ENCODE measurements at regions not wholly inside any gene's neighbourhood (a gene's known extent, or its start where the extent isn't known, plus 50 kb on each side); places are given as distances from the start of the nearest gene placed in this dataset.

DNA sequence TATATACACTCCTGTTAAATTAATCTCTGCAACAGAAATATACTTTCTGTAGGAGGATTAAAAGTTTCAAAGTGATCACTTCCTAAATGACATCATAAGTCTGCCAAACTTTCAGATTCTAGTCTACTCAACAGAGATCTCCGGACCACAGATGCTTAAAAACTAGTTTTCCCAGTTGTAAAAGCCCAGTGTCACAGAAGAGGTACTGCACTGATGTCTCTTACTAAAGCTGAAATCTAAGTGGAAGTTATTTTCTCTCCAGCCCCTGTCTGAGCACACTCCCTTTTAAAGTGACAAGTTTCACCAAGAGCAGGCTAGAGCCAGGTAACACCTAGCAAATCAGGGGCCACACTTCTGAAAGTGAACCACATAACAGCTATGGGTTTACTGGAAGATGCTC lies 71.6 kb upstream of the DST start:
- ChIA-PET CTCF (interaction anchor here (0.7 kb wide), 1 partner anchor 90 kb away, joined by 3 read pairs; no protein-coding TSS in a partner anchor), POLR2A (ENCODE audit: low non-redundant PET) (no interaction called here)
- H3K36me3 ChIP-seq (ENCODE audit: insufficient read depth, low read length, poor library complexity, severe bottlenecking): no peaks in the 10 kb centered on the region
- H3K4me1 ChIP-seq (ENCODE audit: insufficient read depth, low read length, poor library complexity, severe bottlenecking): peaks cover 40% of the 10 kb centered on the region
- H3K27ac ChIP-seq (ENCODE audit: low read depth, low read length, poor library complexity, severe bottlenecking): peak overlapping the region; percentile 23
- H3K9me3 ChIP-seq (ENCODE audit: low read depth, low read length, poor library complexity, severe bottlenecking): no peaks in the 10 kb centered on the region
- TF ChIP-seq EZH2 (IDR thresholded peaks at IDR 0.05; ENCODE audit: borderline replicate concordance, low read depth, low read length, poor library complexity, severe bottlenecking): no peak
- TF ChIP-seq, protein P1, sequence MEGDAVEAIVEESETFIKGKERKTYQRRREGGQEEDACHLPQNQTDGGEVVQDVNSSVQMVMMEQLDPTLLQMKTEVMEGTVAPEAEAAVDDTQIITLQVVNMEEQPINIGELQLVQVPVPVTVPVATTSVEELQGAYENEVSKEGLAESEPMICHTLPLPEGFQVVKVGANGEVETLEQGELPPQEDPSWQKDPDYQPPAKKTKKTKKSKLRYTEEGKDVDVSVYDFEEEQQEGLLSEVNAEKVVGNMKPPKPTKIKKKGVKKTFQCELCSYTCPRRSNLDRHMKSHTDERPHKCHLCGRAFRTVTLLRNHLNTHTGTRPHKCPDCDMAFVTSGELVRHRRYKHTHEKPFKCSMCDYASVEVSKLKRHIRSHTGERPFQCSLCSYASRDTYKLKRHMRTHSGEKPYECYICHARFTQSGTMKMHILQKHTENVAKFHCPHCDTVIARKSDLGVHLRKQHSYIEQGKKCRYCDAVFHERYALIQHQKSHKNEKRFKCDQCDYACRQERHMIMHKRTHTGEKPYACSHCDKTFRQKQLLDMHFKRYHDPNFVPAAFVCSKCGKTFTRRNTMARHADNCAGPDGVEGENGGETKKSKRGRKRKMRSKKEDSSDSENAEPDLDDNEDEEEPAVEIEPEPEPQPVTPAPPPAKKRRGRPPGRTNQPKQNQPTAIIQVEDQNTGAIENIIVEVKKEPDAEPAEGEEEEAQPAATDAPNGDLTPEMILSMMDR (conservative IDR thresholded peaks at IDR 0.05; ENCODE audit: low read depth, low read length): no peak
- intact Hi-C loops (cut with micrococcal nuclease; ENCODE audit: unreplicated experiment): loop anchor here (5.0 to 10.0 kb wide), 2 partner anchors 311 to 603 kb away; partner anchors contain the start of gene PRIM2
- H3K4me3 ChIP-seq (ENCODE audit: low read depth, low read length, poor library complexity, severe bottlenecking): no peak overlapping the region
- H3K27me3 ChIP-seq (replicated peaks; ENCODE audit: insufficient read depth, low read depth, low read length, poor library complexity): no peaks in the 10 kb centered on the region
- BruUV-seq (replicated peaks): no TSS peak
- peak; percentile 56 for DNase-seq (ENCODE audit: low spot score)

DNA sequence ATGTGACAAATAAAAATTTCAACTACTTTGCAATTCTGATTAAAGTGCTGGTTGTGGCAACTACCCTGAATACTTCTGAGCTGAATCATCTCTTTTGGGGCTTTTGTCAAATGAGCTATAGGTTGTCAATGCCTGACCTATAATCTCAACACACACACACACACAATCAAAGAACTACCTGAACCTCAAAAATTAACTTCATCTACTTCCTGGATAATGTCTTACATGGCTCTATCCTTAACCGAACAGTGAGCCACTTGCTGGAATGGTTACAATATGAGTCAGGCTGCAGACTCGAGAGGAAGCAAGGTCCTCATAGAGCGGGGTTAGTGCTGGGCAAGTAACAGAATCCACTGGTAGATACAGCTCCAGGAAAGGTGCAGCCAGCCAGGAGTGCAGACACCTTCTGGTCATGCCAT lies 70.6 kb upstream of the DST start:
- ChIA-PET CTCF (interaction anchor here (0.7 kb wide), 1 partner anchor 138 kb away, joined by 3 read pairs; no protein-coding TSS in a partner anchor), POLR2A (ENCODE audit: low non-redundant PET) (no interaction called here)
- BruUV-seq (replicated peaks): no TSS peak
- Histone ChIP-seq H3K9me3 (ENCODE audit: low read depth, low read length, poor library complexity, severe bottlenecking) (no peaks in the 10 kb centered on the region), H3K4me1 (ENCODE audit: insufficient read depth, low read length, poor library complexity, severe bottlenecking) (peaks cover 40% of the 10 kb centered on the region), H3K4me3 (ENCODE audit: low read depth, low read length, poor library complexity, severe bottlenecking) (no peak overlapping the region), H3K27ac (ENCODE audit: low read depth, low read length, poor library complexity, severe bottlenecking) (no peak overlapping the region), H3K36me3 (ENCODE audit: insufficient read depth, low read length, poor library complexity, severe bottlenecking) (no peaks in the 10 kb centered on the region), H3K27me3 (replicated peaks; ENCODE audit: insufficient read depth, low read depth, low read length, poor library complexity) (no peaks in the 10 kb centered on the region)
- no peak for TF ChIP-seq EZH2 (IDR thresholded peaks at IDR 0.05; ENCODE audit: borderline replicate concordance, low read depth, low read length, poor library complexity, severe bottlenecking)
- TF ChIP-seq, protein P1 (conservative IDR thresholded peaks at IDR 0.05; ENCODE audit: low read depth, low read length): no peak
- intact Hi-C loops (cut with micrococcal nuclease; ENCODE audit: unreplicated experiment): loop anchor here (5.0 to 10.0 kb wide), 2 partner anchors 312 to 604 kb away; partner anchors contain the start of gene PRIM2
- DNase-seq (ENCODE audit: low spot score): peak; percentile 49

DNA sequence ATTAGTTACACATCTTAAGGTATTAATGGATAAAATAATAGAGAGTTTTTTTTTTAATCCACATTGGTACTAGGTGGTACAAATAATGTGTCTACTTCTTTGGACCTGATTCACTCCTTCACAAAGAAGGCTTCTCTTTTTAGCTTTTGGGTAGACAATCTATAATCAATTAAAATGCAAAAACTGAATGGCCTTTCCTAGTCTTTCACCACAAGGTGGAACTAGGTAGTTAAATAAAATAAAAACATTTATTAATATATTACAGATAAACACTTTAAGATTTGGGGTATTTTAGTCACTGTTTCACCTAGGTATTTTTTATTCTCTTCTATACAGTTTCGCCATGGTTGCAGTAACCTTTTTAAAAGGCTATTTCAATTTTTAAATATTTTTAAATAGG lies 68.3 kb upstream of the DST start:
- no peaks in the 10 kb centered on the region for H3K9me3 ChIP-seq (ENCODE audit: low read depth, low read length, poor library complexity, severe bottlenecking)
- no TSS peak for BruUV-seq (replicated peaks)
- H3K4me1 ChIP-seq (ENCODE audit: insufficient read depth, low read length, poor library complexity, severe bottlenecking): peaks cover 33% of the 10 kb centered on the region
- ChIA-PET CTCF (interaction anchor here (1.0 to 2.7 kb wide), 2 partner anchors 133 to 141 kb away, joined by 5 to 10 read pairs; no protein-coding TSS in a partner anchor), POLR2A (ENCODE audit: low non-redundant PET) (no interaction called here)
- intact Hi-C loops (cut with micrococcal nuclease; ENCODE audit: unreplicated experiment): loop anchor here (5.0 to 10.0 kb wide), 2 partner anchors 314 to 606 kb away; partner anchors contain the start of gene PRIM2
- DNase-seq (ENCODE audit: low spot score): no peak
- no peaks in the 10 kb centered on the region for H3K27me3 ChIP-seq (replicated peaks; ENCODE audit: insufficient read depth, low read depth, low read length, poor library complexity)
- no peak overlapping the region for H3K27ac ChIP-seq (ENCODE audit: low read depth, low read length, poor library complexity, severe bottlenecking)
- H3K36me3 ChIP-seq (ENCODE audit: insufficient read depth, low read length, poor library complexity, severe bottlenecking): no peaks in the 10 kb centered on the region
- no peak for TF ChIP-seq EZH2 (IDR thresholded peaks at IDR 0.05; ENCODE audit: borderline replicate concordance, low read depth, low read length, poor library complexity, severe bottlenecking)
- TF ChIP-seq, protein P1 (conservative IDR thresholded peaks at IDR 0.05; ENCODE audit: low read depth, low read length): no peak; the same call in 1 of the 2 replicates
- H3K4me3 ChIP-seq (ENCODE audit: low read depth, low read length, poor library complexity, severe bottlenecking): no peak overlapping the region
